ENCODE measurements at regions not wholly inside any gene's neighbourhood (a gene's known extent, or its start where the extent isn't known, plus 50 kb on each side); places are given as distances from the start of the nearest gene placed in this dataset.

GRCh38 chr12:90899456-90900182 is 55.4 kb downstream of the CCER1 start:
- Histone ChIP-seq H3K4me3 (ENCODE audit: low read length) (no peak overlapping the region), H3K4me1 (ENCODE audit: control insufficient read depth, insufficient read depth, low read length) (no peaks in the 10 kb centered on the region), H3K27me3 (ENCODE audit: control insufficient read depth, insufficient read depth, low read length) (no peaks in the 10 kb centered on the region)

GRCh38 chr12:90897986-90898385 is 57.0 kb downstream of the CCER1 start:
- Histone ChIP-seq H3K27ac (ENCODE audit: low read depth, low read length) (no peak overlapping the region), H3K9ac (ENCODE audit: low read length) (no peak overlapping the region), H3K27me3 (ENCODE audit: control insufficient read depth, insufficient read depth, low read length) (no peaks in the 10 kb centered on the region), H3K4me3 (ENCODE audit: low read length) (no peak overlapping the region), H3K4me1 (ENCODE audit: control insufficient read depth, insufficient read depth, low read length) (no peaks in the 10 kb centered on the region), H3K36me3 (ENCODE audit: control insufficient read depth, insufficient read depth, low read length) (no peaks in the 10 kb centered on the region)

More at GRCh38 chr12:90899456-90900182, 55.4 kb downstream of the CCER1 start:
- no peak overlapping the region for H3K9ac ChIP-seq (ENCODE audit: low read length)
- no peak overlapping the region for H3K27ac ChIP-seq (ENCODE audit: low read depth, low read length)
- no peaks in the 10 kb centered on the region for H3K36me3 ChIP-seq (ENCODE audit: control insufficient read depth, insufficient read depth, low read length)

- H3K9ac ChIP-seq (ENCODE audit: low read length), result no peak overlapping the region
- no peak overlapping the region for H3K4me3 ChIP-seq (ENCODE audit: low read length)
- H3K27ac ChIP-seq (ENCODE audit: low read depth, low read length), result no peak overlapping the region
- no peaks in the 10 kb centered on the region for H3K36me3 ChIP-seq (ENCODE audit: control insufficient read depth, insufficient read depth, low read length)
- H3K4me1 ChIP-seq (ENCODE audit: control insufficient read depth, insufficient read depth, low read length), result no peaks in the 10 kb centered on the region
- H3K27me3 ChIP-seq (ENCODE audit: control insufficient read depth, insufficient read depth, low read length), result no peaks in the 10 kb centered on the region
These were observed 57.7 kb downstream of the CCER1 start for GRCh38 chr12:90897316-90897715.

GRCh38 chr12:90896821-90897220 is 58.2 kb downstream of the CCER1 start:
- no peaks in the 10 kb centered on the region for H3K4me1 ChIP-seq (ENCODE audit: control insufficient read depth, insufficient read depth, low read length)
- no peak overlapping the region for H3K9ac ChIP-seq (ENCODE audit: low read length)
- H3K4me3 ChIP-seq (ENCODE audit: low read length), result no peak overlapping the region
- no peaks in the 10 kb centered on the region for H3K36me3 ChIP-seq (ENCODE audit: control insufficient read depth, insufficient read depth, low read length)
- H3K27ac ChIP-seq (ENCODE audit: low read depth, low read length), result no peak overlapping the region
- H3K27me3 ChIP-seq (ENCODE audit: control insufficient read depth, insufficient read depth, low read length), result no peaks in the 10 kb centered on the region

- Histone ChIP-seq H3K27ac (ENCODE audit: low read depth, low read length) (no peak overlapping the region), H3K27me3 (ENCODE audit: control insufficient read depth, insufficient read depth, low read length) (no peaks in the 10 kb centered on the region), H3K9ac (ENCODE audit: low read length) (no peak overlapping the region)
These were observed 58.8 kb downstream of the CCER1 start for GRCh38 chr12:90896164-90896563.

GRCh38 chr12:90888316-90888715 is 66.7 kb downstream of the CCER1 start:
- H3K9ac ChIP-seq (ENCODE audit: low read length), result no peak overlapping the region
- no peaks in the 10 kb centered on the region for H3K36me3 ChIP-seq (ENCODE audit: control insufficient read depth, insufficient read depth, low read length)
- H3K27ac ChIP-seq (ENCODE audit: low read depth, low read length), result no peak overlapping the region
- H3K4me3 ChIP-seq (ENCODE audit: low read length), result no peak overlapping the region
- no peaks in the 10 kb centered on the region for H3K4me1 ChIP-seq (ENCODE audit: control insufficient read depth, insufficient read depth, low read length)
- no peaks in the 10 kb centered on the region for H3K27me3 ChIP-seq (ENCODE audit: control insufficient read depth, insufficient read depth, low read length)

More at GRCh38 chr12:90896164-90896563, 58.8 kb downstream of the CCER1 start:
- no peaks in the 10 kb centered on the region for H3K4me1 ChIP-seq (ENCODE audit: control insufficient read depth, insufficient read depth, low read length)
- H3K4me3 ChIP-seq (ENCODE audit: low read length), result no peak overlapping the region
- H3K36me3 ChIP-seq (ENCODE audit: control insufficient read depth, insufficient read depth, low read length), result no peaks in the 10 kb centered on the region

GRCh38 chr12:90883456-90883855 is 71.5 kb downstream of the CCER1 start:
- H3K27ac ChIP-seq (ENCODE audit: low read depth, low read length), result no peak overlapping the region
- H3K9ac ChIP-seq (ENCODE audit: low read length), result no peak overlapping the region
- H3K36me3 ChIP-seq (ENCODE audit: control insufficient read depth, insufficient read depth, low read length), result no peaks in the 10 kb centered on the region
- no peaks in the 10 kb centered on the region for H3K27me3 ChIP-seq (ENCODE audit: control insufficient read depth, insufficient read depth, low read length)
- H3K4me1 ChIP-seq (ENCODE audit: control insufficient read depth, insufficient read depth, low read length), result no peaks in the 10 kb centered on the region
- no peak overlapping the region for H3K4me3 ChIP-seq (ENCODE audit: low read length)

- no peaks in the 10 kb centered on the region for H3K27me3 ChIP-seq (ENCODE audit: control insufficient read depth, insufficient read depth, low read length)
- H3K36me3 ChIP-seq (ENCODE audit: control insufficient read depth, insufficient read depth, low read length), result no peaks in the 10 kb centered on the region
- H3K27ac ChIP-seq (ENCODE audit: low read depth, low read length), result no peak overlapping the region
- no peak overlapping the region for H3K9ac ChIP-seq (ENCODE audit: low read length)
- H3K4me3 ChIP-seq (ENCODE audit: low read length), result no peak overlapping the region
- H3K4me1 ChIP-seq (ENCODE audit: control insufficient read depth, insufficient read depth, low read length), result no peaks in the 10 kb centered on the region
These were observed 83.3 kb downstream of the CCER1 start for GRCh38 chr12:90871726-90872096.

- no peak overlapping the region for H3K4me3 ChIP-seq (ENCODE audit: low read length)
- H3K27ac ChIP-seq (ENCODE audit: low read depth, low read length), result no peak overlapping the region
- no peaks in the 10 kb centered on the region for H3K27me3 ChIP-seq (ENCODE audit: control insufficient read depth, insufficient read depth, low read length)
- H3K36me3 ChIP-seq (ENCODE audit: control insufficient read depth, insufficient read depth, low read length), result no peaks in the 10 kb centered on the region
- no peaks in the 10 kb centered on the region for H3K4me1 ChIP-seq (ENCODE audit: control insufficient read depth, insufficient read depth, low read length)
- no peak overlapping the region for H3K9ac ChIP-seq (ENCODE audit: low read length)
These were observed 83.8 kb downstream of the CCER1 start for GRCh38 chr12:90870971-90871725.

GRCh38 chr12:90868626-90869025 is 86.3 kb downstream of the CCER1 start:
- Histone ChIP-seq H3K27ac (ENCODE audit: low read depth, low read length) (no peak overlapping the region), H3K4me3 (ENCODE audit: low read length) (no peak overlapping the region), H3K9ac (ENCODE audit: low read length) (no peak overlapping the region), H3K27me3 (ENCODE audit: control insufficient read depth, insufficient read depth, low read length) (no peaks in the 10 kb centered on the region), H3K36me3 (ENCODE audit: control insufficient read depth, insufficient read depth, low read length) (no peaks in the 10 kb centered on the region), H3K4me1 (ENCODE audit: control insufficient read depth, insufficient read depth, low read length) (no peaks in the 10 kb centered on the region)

- Histone ChIP-seq H3K27me3 (ENCODE audit: control insufficient read depth, insufficient read depth, low read length) (no peaks in the 10 kb centered on the region), H3K27ac (ENCODE audit: low read depth, low read length) (no peak overlapping the region), H3K9ac (ENCODE audit: low read length) (no peak overlapping the region), H3K4me1 (ENCODE audit: control insufficient read depth, insufficient read depth, low read length) (peaks cover 4% of the 10 kb centered on the region), H3K36me3 (ENCODE audit: control insufficient read depth, insufficient read depth, low read length) (no peaks in the 10 kb centered on the region), H3K4me3 (ENCODE audit: low read length) (no peak overlapping the region)
These were observed 95.4 kb downstream of the CCER1 start for GRCh38 chr12:90859591-90859990.

GRCh38 chr12:90858252-90858651 is 96.7 kb downstream of the CCER1 start:
- no peak overlapping the region for H3K4me3 ChIP-seq (ENCODE audit: low read length)
- no peaks in the 10 kb centered on the region for H3K36me3 ChIP-seq (ENCODE audit: control insufficient read depth, insufficient read depth, low read length)
- peak overlapping the region; percentile 32 for H3K27ac ChIP-seq (ENCODE audit: low read depth, low read length)
- H3K4me1 ChIP-seq (ENCODE audit: control insufficient read depth, insufficient read depth, low read length), result peaks cover 4% of the 10 kb centered on the region
- H3K27me3 ChIP-seq (ENCODE audit: control insufficient read depth, insufficient read depth, low read length), result no peaks in the 10 kb centered on the region
- no peak overlapping the region for H3K9ac ChIP-seq (ENCODE audit: low read length)

GRCh38 chr12:90855534-90855933 is 99.4 kb downstream of the CCER1 start:
- Histone ChIP-seq H3K4me1 (ENCODE audit: control insufficient read depth, insufficient read depth, low read length) (peaks cover 4% of the 10 kb centered on the region), H3K36me3 (ENCODE audit: control insufficient read depth, insufficient read depth, low read length) (no peaks in the 10 kb centered on the region), H3K27ac (ENCODE audit: low read depth, low read length) (no peak overlapping the region), H3K9ac (ENCODE audit: low read length) (no peak overlapping the region), H3K27me3 (ENCODE audit: control insufficient read depth, insufficient read depth, low read length) (no peaks in the 10 kb centered on the region), H3K4me3 (ENCODE audit: low read length) (no peak overlapping the region)
